DND-41 (cell line): ENCODE measurements at regions not wholly inside any gene's neighbourhood (a gene's known extent, or its start where the extent isn't known, plus 50 kb on each side); places are given as distances from the start of the nearest gene placed in this dataset.

Experiments
- EZH2 ChIP-seq: IDR thresholded peaks from 3 replicates; pipeline ENCODE4 v1.6.1; 2012; ENCODE audit warnings: borderline replicate concordance, low read depth, mild to moderate bottlenecking, moderate library complexity, low read length, inconsistent platforms; ENCODE audit not compliant: severe bottlenecking
- TF ChIP-seq, protein P1 (sequence below): IDR thresholded peaks from 2 replicates; pipeline ENCODE4 v1.5.1; 2012; ENCODE audit warnings: borderline replicate concordance, low read length, moderate library complexity, mild to moderate bottlenecking; ENCODE audit not compliant: poor library complexity, severe bottlenecking; ENCODE audit errors: extremely low read depth

DNA sequence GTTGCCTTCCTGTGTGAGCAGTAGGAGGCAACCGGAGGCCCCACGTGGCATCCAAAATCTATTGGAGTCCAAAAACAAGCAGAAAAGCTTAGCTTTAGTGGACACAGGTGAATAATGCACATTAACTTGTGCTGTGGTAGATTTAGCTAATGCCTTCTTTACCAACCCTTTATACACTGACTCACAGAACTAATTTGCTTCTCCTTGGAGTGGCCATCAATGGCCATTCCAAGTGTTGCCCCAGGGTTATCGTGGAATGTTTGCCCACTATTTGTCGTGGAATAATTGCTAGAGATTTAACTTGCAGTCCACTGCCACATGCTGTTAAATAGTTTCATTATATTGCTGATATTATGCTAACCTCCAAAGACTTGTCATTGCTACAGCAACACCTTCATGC is 729.1 kb downstream of the STPG2 start:
- TF ChIP-seq, protein P1, sequence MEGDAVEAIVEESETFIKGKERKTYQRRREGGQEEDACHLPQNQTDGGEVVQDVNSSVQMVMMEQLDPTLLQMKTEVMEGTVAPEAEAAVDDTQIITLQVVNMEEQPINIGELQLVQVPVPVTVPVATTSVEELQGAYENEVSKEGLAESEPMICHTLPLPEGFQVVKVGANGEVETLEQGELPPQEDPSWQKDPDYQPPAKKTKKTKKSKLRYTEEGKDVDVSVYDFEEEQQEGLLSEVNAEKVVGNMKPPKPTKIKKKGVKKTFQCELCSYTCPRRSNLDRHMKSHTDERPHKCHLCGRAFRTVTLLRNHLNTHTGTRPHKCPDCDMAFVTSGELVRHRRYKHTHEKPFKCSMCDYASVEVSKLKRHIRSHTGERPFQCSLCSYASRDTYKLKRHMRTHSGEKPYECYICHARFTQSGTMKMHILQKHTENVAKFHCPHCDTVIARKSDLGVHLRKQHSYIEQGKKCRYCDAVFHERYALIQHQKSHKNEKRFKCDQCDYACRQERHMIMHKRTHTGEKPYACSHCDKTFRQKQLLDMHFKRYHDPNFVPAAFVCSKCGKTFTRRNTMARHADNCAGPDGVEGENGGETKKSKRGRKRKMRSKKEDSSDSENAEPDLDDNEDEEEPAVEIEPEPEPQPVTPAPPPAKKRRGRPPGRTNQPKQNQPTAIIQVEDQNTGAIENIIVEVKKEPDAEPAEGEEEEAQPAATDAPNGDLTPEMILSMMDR = no peak
- TF ChIP-seq EZH2 = no peak
